Uterus (tissue), 2 donors: ENCODE measurements at regions not wholly inside any gene's neighbourhood (a gene's known extent, or its start where the extent isn't known, plus 50 kb on each side); places are given as distances from the start of the nearest gene placed in this dataset.

Experiments
- POLR2A ChIP-seq, 2 donors: fragments of 450-650 bp; IDR thresholded peaks; one replicate each; pipeline ENCODE4 v1.6.1; 2016; ENCODE audit warnings: antibody characterized with exemption in 2 of 2, mild to moderate bottlenecking in 1 of 2, moderate library complexity in 1 of 2
- TF ChIP-seq, protein P1 (sequence below), 4 experiments: fragments of 200-600 bp in 2 of 4; fragments of 450-650 bp in 2 of 4; sonication (generic) in 2 of 4; IDR thresholded peaks; one replicate each; pipeline ENCODE4 v1.5.1; 2016 to 2019; ENCODE audit warnings: antibody characterized with exemption in 4 of 4, mild to moderate bottlenecking in 2 of 4, moderate library complexity in 1 of 4

DNA sequence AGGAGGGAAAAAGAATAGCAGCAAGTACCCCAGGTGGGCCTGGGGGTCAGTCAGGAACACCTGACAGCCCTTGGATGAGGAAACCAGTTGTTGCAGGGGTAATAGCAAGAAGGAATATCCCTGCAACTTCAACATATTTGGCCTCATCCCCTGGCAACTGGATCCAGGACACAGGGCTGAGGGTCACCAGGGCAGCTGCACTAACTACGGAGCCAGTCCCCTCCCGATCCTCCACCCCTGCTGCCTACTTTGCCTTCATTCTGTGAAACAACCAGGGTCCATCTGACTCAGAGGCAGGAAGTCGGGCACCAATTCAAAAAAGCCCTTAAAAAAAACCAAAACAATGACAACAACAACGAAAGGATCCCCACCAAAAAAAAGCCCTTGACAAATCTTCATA, 52.9 kb downstream of the FRMPD3 start:
- TF ChIP-seq, protein P1, sequence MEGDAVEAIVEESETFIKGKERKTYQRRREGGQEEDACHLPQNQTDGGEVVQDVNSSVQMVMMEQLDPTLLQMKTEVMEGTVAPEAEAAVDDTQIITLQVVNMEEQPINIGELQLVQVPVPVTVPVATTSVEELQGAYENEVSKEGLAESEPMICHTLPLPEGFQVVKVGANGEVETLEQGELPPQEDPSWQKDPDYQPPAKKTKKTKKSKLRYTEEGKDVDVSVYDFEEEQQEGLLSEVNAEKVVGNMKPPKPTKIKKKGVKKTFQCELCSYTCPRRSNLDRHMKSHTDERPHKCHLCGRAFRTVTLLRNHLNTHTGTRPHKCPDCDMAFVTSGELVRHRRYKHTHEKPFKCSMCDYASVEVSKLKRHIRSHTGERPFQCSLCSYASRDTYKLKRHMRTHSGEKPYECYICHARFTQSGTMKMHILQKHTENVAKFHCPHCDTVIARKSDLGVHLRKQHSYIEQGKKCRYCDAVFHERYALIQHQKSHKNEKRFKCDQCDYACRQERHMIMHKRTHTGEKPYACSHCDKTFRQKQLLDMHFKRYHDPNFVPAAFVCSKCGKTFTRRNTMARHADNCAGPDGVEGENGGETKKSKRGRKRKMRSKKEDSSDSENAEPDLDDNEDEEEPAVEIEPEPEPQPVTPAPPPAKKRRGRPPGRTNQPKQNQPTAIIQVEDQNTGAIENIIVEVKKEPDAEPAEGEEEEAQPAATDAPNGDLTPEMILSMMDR (IDR thresholded peaks at IDR 0.05): no peak
- no peak for TF ChIP-seq POLR2A (IDR thresholded peaks at IDR 0.05)
